HepG2 (cell line): ENCODE measurements at regions not wholly inside any gene's neighbourhood (a gene's known extent, or its start where the extent isn't known, plus 50 kb on each side); places are given as distances from the start of the nearest gene placed in this dataset.

ENCODE experiments used
- ATAC-seq: fragments of 200-7000 bp; cut with Tn5 transposase; 3 replicates; pipeline ENCODE4 v1.9.1; 2020; ENCODE audit warnings: mild to moderate bottlenecking, moderate library complexity
- BruUV-seq: library from RNA; stranded (reverse); fragments of 400-500 nt; replicated peaks from 2 replicates; lab custom pipeline; 2021; lab: Mats Ljungman, UMichigan
- CTCF ChIA-PET: fragments of 300-600 bp; formaldehyde crosslinking; extraction: SDS; loops from one replicate; lab custom pipeline; 2021; ENCODE audit warnings: low total read pairs, inconsistent platforms, low intra/inter-chr PET ratio; lab: Yijun Ruan, JAX
- POLR2A ChIA-PET: fragments of 350-600 bp; sonication (Branson Sonifier 250); formaldehyde crosslinking; loops from one replicate; lab custom pipeline; 2020; ENCODE audit warnings: antibody characterized with exemption, inconsistent platforms; lab: Yijun Ruan, JAX
- DNase-seq: peaks from one replicate; pipeline ENCODE4 v3.0.0-alpha.2; 2015; ENCODE audit warnings: low spot score
- FAIRE-seq: peaks from 3 replicates; lab custom pipeline; 2011; peaks lifted over from hg19 to GRCh38; lab: Jason Lieb, UNC
- H2AFZ ChIP-seq: one replicate; pipeline ENCODE4 v1.6.1; 2011; ENCODE audit warnings: low read length, inconsistent platforms
- H3K27ac ChIP-seq: fragments of 300-600 bp; 3 replicates; pipeline ENCODE4 v1.8.0; 2011; ENCODE audit warnings: mixed run types, mild to moderate bottlenecking, mixed read lengths, low read length, inconsistent platforms; ENCODE audit not compliant: insufficient read depth; ENCODE audit errors: extremely low read length
- H3K27me3 ChIP-seq, 2 experiments: fragments of 200-600 bp in 1 of 2; 2 replicates in 1 of 2; 3 replicates in 1 of 2; pipeline versions ENCODE4 v1.6.0 to v1.8.0; 2011; ENCODE audit warnings: low read length in 2 of 2, mild to moderate bottlenecking in 2 of 2, moderate library complexity in 2 of 2, inconsistent platforms in 1 of 2; ENCODE audit not compliant: insufficient read depth in 2 of 2, control insufficient read depth in 1 of 2
- H3K36me3 ChIP-seq, 2 experiments: fragments of 200-600 bp in 1 of 2; replicated peaks in 1 of 2; 2 replicates in 1 of 2; 3 replicates in 1 of 2; pipeline versions ENCODE4 v1.5.1 to v1.8.0; 2011; ENCODE audit warnings: low read length in 2 of 2, inconsistent platforms in 1 of 2; ENCODE audit not compliant: insufficient read depth in 2 of 2, control insufficient read depth in 1 of 2
- H3K4me1 ChIP-seq: 2 replicates; pipeline ENCODE4 v1.5.1; 2012; ENCODE audit warnings: low read length, inconsistent platforms; ENCODE audit not compliant: insufficient read depth
- H3K4me2 ChIP-seq: 2 replicates; pipeline ENCODE4 v1.6.0; 2011; ENCODE audit warnings: low read depth, low read length, inconsistent platforms
- H3K4me3 ChIP-seq, 3 experiments: fragments of 200-600 bp in 1 of 3; sonication (generic), shearing (Covaris generic) in 1 of 3; replicated peaks in 1 of 3; 2 replicates each; pipeline ENCODE4 v1.5.1; 2011 to 2016; ENCODE audit warnings: low read length in 3 of 3, inconsistent platforms in 2 of 3, low read depth in 2 of 3, mild to moderate bottlenecking in 2 of 3, control low read depth in 1 of 3, mixed read lengths in 1 of 3; ENCODE audit not compliant: insufficient read depth in 1 of 3
- H3K79me2 ChIP-seq: one replicate; pipeline ENCODE4 v1.6.1; 2011; ENCODE audit warnings: low read length, inconsistent platforms; ENCODE audit not compliant: insufficient read depth
- H3K9ac ChIP-seq: 2 replicates; pipeline ENCODE4 v1.6.0; 2011; ENCODE audit warnings: mild to moderate bottlenecking, low read depth, low read length, inconsistent platforms; ENCODE audit not compliant: insufficient read depth
- H3K9me3 ChIP-seq: 2 replicates; pipeline ENCODE4 v1.5.1; 2012; ENCODE audit warnings: mild to moderate bottlenecking, low read length
- H4K20me1 ChIP-seq: 2 replicates; pipeline ENCODE4 v1.6.0; 2011; ENCODE audit warnings: inconsistent platforms, mild to moderate bottlenecking, low read length, moderate library complexity; ENCODE audit not compliant: insufficient read depth
- CHD4 ChIP-seq: fragments of 200-600 bp; sonication (generic); IDR thresholded peaks from 2 replicates; pipeline ENCODE4 v1.7.0; 2017; ENCODE audit warnings: mild to moderate bottlenecking, low read length, borderline replicate concordance
- FOXK1 ChIP-seq: sonication (generic); formaldehyde crosslinking; IDR thresholded peaks from 2 replicates; pipeline ENCODE4 v1.4.0; 2020; ENCODE audit warnings: low read depth, missing genetic modification reagents, borderline replicate concordance
- GTF2F1 ChIP-seq: fragments of 150-350 bp; IDR thresholded peaks from 2 replicates; pipeline ENCODE4 v1.6.1; 2014; ENCODE audit warnings: low read length
- NAIF1 ChIP-seq: sonication (generic); formaldehyde crosslinking; IDR thresholded peaks from 2 replicates; pipeline ENCODE4 v1.5.0; 2020; ENCODE audit warnings: mild to moderate bottlenecking, missing genetic modification reagents, borderline replicate concordance
- POLR2G ChIP-seq: fragments of 200-400 bp; formaldehyde crosslinking; IDR thresholded peaks from 2 replicates; pipeline ENCODE4 v1.6.1; 2018; ENCODE audit warnings: mild to moderate bottlenecking, low read depth, low read length, moderate library complexity
- PREB ChIP-seq: sonication (generic); formaldehyde crosslinking; IDR thresholded peaks from 2 replicates; pipeline ENCODE4 v1.4.0; 2020; ENCODE audit warnings: missing genetic modification reagents
- PRPF4 ChIP-seq: fragments of 200-400 bp; formaldehyde crosslinking; IDR thresholded peaks from 2 replicates; pipeline ENCODE4 v1.6.1; 2016; ENCODE audit warnings: low read length, low read depth; ENCODE audit not compliant: poor library complexity, severe bottlenecking
- RBM39 ChIP-seq: fragments of 200-400 bp; formaldehyde crosslinking; IDR thresholded peaks from one replicate; pipeline ENCODE4 v1.6.1; 2018; ENCODE audit warnings: antibody characterized with exemption, mild to moderate bottlenecking, low read depth, low read length; ENCODE audit not compliant: poor library complexity, severe bottlenecking
- SMAD3 ChIP-seq: sonication (generic); formaldehyde crosslinking; IDR thresholded peaks from 2 replicates; pipeline ENCODE4 v1.4.0; 2020; ENCODE audit warnings: missing genetic modification reagents
- ZBTB1 ChIP-seq: sonication (generic); formaldehyde crosslinking; IDR thresholded peaks from 2 replicates; pipeline ENCODE4 v1.4.0; 2020; ENCODE audit warnings: missing genetic modification reagents, borderline replicate concordance
- ZFP36L2 ChIP-seq: sonication (generic); formaldehyde crosslinking; IDR thresholded peaks from 2 replicates; pipeline ENCODE4 v1.4.0; 2020; ENCODE audit warnings: missing genetic modification reagents
- ZFP41 ChIP-seq: sonication (generic); formaldehyde crosslinking; IDR thresholded peaks from 2 replicates; pipeline ENCODE4 v1.4.0; 2020; ENCODE audit warnings: mild to moderate bottlenecking, missing genetic modification reagents, borderline replicate concordance
- ZNF121 ChIP-seq: sonication (generic); formaldehyde crosslinking; IDR thresholded peaks from 2 replicates; pipeline ENCODE4 v1.5.0; 2020; ENCODE audit warnings: mild to moderate bottlenecking, missing genetic modification reagents
- ZNF318 ChIP-seq: sonication (generic); formaldehyde crosslinking; IDR thresholded peaks from 2 replicates; pipeline ENCODE4 v1.4.0; 2020; ENCODE audit warnings: mild to moderate bottlenecking, missing genetic modification reagents
- ZNF773 ChIP-seq: sonication (generic); formaldehyde crosslinking; IDR thresholded peaks from 2 replicates; pipeline ENCODE4 v1.4.0; 2020; ENCODE audit warnings: missing genetic modification reagents, borderline replicate concordance
- WGBS: methylation state at CpG from one replicate; pipeline ENCODE4 v1.1.6; 2017; ENCODE audit warnings: low lambda C conversion rate; 5-methylcytosine and 5-hydroxymethylcytosine counted together
- in situ Hi-C: cut with HindIII; loops from 2 replicates; pipeline ENCODE4 v1.10.0; 2017; ENCODE audit warnings: low pct_unique_long_range_greater_than_20kb; ENCODE audit not compliant: extremely low pct_ligation_motif_present
- intact Hi-C: fragments of 100-400 bp; cut with micrococcal nuclease; formaldehyde crosslinking; loops from one replicate; pipeline ENCODE4 v1.10.0; 2022; ENCODE audit not compliant: unreplicated experiment

- TF ChIP-seq POLR2G (no peak), FOXK1 (CRISPR knock-in tag) (no peak), ZNF318 (CRISPR knock-in tag) (no peak), ZBTB1 (no peak)
Measured at GRCh38 chr5:4124221-4124970, 528.8 kb downstream of the IRX1 start (continued).

GRCh38 chr5:4128994-4129393 lies 533.4 kb downstream of the IRX1 start:
- Histone ChIP-seq H3K4me2 (no peak overlapping the region), H3K27ac (no peak overlapping the region), H2AFZ (no peak overlapping the region), H3K4me3 (no peak overlapping the region), H3K9me3 (peaks cover 68% of the 10 kb centered on the region), H4K20me1 (no peaks in the 10 kb centered on the region), H3K27me3 (no peaks in the 10 kb centered on the region), H3K36me3 (no peaks in the 10 kb centered on the region), H3K4me1 (no peaks in the 10 kb centered on the region), H3K79me2 (no peaks in the 10 kb centered on the region), H3K9ac (no peak overlapping the region)
- FAIRE-seq: no peak
- ATAC-seq: no peak
- ChIA-PET CTCF (no interaction called here), POLR2A (no interaction called here)
- no peak for DNase-seq
- WGBS: 61% methylated on average over 5 of the region's 9 CpGs
- in situ Hi-C loops (no loop called here), intact Hi-C loops (no loop called here)
- BruUV-seq: no TSS peak
- TF ChIP-seq SMAD3 (no peak), PREB (no peak), GTF2F1 (no peak), ZFP36L2 (CRISPR knock-in tag) (no peak), ZFP41 (CRISPR knock-in tag) (no peak), NAIF1 (no peak), CHD4 (no peak), ZNF121 (CRISPR knock-in tag) (no peak), PRPF4 (no peak), ZNF773 (CRISPR knock-in tag) (no peak), RBM39 (no peak)
